Stimulated activated CD4-positive, alpha-beta T cell treated with anti-CD3 and anti-CD28 coated beads, Interleukin-12 subunit alpha, Interleukin-12 subunit beta, amount 100 ng/mL, for 24 hours (primary cell): ENCODE measurements at regions not wholly inside any gene's neighbourhood (a gene's known extent, or its start where the extent isn't known, plus 50 kb on each side); places are given as distances from the start of the nearest gene placed in this dataset.

Experiments used
- DNase-seq, 2 experiments: peaks; one replicate each; pipeline ENCODE4 v3.0.0-alpha.2; 2020; ENCODE audit warnings: low read depth in 2 of 2

DNA sequence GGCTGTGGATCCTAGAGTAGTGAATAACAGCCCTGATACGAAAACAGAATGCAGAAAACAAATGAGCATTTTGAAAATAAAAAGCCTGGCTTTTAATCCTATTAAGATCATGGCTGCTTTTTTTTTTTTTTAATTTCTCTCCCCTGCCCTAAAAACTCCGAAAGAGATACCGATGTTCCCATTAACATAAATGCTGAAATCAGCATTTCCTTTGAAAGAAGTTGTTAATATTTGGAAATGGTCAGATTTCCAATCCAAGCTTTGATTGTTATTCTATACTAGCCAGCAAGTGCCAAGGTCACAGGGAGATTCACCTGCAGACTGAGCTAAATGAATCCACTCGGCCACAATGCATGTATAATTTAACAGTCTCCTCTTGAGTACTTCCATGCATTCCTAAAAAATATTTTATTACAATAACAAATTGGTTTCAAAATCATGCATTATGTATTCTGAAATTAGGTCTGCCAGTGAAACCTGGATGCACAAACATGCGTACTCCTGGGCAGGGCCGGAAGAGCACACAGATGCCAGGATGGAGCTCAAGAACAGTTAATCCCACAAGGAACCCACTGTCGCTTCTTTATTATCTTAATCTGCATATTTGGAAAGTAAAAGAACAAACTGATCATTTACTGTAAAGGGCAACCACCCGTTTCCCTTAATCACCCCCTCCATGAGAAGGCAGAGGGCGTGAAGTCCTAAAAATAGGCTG is 521.5 kb upstream of the ZFHX3 start:
- no peak for DNase-seq

DNA sequence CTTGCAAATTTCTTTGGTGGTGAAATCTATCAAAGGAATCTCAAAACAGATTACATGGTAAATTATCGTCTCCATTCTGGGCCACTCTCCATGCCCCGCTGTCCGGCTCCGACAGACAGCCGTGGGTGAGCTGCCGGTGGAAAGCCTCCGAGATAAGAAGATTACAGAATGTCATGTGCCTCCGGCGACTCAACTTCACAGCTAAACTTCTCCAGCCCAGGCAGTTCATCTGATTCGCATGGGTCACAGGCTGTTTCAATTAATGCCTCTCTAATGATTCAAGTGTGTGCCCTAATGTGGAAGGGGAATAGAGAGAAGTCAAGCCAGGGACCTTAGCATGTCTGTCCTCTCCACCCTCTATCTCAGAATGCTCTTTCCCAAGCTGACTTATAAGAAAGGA is 520.8 kb upstream of the ZFHX3 start:
- DNase-seq: no peak

DNA sequence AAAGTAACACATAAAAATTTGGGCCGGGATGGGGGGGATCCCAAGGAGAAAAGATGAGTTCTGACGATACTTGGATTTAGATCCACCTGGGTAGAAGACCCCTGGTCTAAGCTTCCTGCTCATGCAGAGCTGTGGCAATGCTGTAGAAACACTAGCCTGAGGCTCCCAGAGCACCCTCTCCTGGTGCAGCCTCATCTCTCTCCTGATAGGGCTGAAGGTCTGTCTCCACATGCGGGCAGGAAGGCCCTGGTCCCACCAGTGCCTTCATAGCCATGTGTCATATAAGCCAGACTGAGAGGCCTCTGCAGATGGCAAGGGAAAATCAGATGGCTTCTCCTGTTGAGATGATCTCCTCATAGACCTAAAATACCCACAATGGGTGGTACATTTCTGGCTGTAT is 518.0 kb upstream of the ZFHX3 start:
- no peak for DNase-seq

DNA sequence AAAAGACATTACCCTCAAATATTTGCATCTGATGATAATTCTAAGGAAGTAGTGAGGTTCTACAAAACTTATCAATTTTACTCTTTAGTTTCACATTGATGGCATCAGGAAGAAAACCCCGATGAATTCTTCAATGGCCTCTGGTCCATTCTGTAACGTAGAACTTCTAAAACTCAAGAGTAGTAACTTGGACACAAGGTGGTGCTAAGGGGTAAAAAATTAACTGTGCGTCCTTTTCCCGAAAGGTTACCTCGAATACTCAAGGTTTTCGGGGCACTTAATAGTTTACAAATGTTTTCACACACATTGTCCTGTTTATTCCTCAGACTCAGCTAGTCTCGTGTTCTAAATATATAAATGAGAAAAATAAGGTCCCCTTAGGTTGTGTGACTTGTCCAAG is 517.3 kb upstream of the ZFHX3 start:
- no peak for DNase-seq

DNA sequence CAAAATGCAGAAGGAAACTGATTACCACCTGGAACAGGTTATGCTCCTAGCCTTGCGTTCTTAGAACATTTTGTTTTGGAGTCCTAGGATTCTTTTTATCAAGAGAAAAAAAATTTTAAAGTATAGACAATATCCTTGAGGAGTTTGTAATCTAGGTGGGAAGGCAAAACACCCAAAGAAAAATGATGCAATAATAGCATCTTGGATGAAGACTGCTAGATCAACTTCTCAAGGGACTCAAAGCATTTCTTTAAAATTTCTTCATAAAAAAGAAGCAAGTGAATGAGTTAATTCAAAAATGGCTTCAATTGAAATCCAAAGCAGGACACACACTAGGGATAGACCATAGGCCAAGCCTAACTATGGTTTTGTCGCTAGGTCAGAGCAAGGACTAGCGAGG is 515.8 kb upstream of the ZFHX3 start:
- DNase-seq: no peak

DNA sequence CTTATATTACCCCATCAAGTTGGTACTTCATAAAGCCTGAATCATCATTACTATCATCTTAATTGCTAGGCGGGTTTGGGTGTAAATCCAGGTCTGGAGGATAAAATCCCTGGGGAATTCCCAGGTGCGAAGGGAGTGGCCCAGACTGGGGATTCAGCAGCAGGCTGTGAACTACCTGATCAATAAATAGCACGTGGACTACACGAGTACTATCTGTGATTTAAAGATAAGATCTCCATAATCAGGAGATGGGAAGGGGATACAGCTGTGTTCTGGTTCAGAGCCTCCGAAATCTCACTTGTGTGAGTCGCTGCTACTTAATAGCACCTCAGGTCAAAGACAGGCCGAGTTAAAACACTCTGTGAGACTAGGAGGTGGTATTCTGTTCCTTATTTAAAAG is 512.6 kb upstream of the ZFHX3 start:
- DNase-seq: no peak

DNA sequence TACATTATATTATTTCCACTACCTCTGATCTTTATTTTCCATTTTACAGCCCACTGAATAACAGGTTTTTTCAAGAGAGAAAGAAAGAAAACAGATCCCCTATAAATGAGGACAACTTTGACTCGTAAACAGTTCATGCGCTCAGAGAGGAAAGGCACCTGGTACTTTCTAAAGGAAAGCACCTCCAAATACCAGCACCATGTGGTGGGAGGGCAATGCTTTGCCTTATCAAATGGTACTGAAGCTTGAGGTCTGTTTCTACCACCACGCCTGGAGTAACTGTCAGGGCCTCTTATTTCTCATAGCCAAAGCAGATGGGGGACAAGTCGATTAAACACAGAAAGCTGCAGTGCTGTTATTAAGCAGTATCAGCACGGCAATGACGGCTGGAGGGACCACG is 510.3 kb upstream of the ZFHX3 start:
- no peak for DNase-seq

DNA sequence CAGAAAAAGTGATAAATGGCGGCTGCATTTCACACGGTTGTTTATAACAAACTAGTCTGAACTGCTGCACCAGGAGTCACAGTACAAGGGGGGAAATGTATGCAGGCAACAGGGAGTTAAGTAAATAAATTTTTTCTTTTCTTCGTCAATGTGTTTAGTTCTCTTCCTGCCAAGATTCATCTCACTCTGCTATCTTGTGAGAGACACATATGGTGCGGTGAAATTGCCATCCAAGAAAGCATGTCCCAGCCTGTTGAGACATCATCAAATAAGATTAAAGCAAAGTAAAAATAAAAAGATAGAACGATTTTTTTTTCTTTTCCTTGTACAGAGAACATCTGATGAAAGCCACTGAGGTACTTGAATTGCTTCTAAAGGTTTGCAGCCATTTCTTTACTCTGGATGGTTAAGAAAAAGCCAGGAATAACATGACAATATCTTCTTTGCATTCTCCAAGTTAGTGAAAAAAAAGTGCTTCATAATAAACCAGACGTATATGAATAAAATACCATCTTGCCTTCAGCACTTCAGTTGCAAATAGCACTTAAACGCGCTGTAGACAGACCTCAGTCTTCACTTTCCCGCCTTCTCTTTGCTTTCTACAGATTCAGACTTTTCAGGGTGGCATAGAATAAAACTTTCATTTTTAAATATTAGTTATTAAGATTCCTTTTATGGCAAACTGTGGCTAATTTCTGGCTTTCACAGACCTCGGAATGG is 506.2 kb upstream of the ZFHX3 start:
- no peak for DNase-seq

DNA sequence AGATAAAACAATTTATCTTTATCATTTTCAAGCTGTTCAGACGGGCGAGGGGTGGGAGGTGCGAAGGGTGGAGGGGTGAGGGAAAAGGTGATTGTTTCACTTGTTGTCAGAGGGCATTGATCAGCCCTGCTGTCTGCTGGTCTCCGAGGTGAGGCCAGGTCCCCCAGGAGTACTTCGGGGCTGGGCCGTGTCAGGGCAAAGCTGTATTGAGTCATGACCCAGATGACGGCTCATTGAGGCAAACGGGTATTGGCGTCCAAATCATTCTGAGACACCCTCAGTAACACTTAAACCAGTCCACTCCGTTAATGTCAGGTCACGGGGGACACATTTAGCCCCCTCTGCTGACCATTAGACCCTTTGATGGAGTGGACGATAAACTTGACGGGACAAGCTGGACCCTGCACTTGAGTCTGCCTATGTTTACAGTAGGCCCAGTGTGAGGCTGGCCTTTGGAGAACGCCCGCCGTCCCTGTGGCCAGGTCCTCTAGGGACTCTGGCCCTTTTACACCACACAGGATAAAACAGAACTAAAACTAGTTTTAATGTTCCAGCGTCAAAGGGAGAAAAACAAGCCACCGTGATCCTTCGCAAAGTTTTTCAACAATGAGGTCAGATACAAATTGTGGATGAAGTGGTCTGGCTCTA is 502.2 kb upstream of the ZFHX3 start:
- DNase-seq: no peak

DNA sequence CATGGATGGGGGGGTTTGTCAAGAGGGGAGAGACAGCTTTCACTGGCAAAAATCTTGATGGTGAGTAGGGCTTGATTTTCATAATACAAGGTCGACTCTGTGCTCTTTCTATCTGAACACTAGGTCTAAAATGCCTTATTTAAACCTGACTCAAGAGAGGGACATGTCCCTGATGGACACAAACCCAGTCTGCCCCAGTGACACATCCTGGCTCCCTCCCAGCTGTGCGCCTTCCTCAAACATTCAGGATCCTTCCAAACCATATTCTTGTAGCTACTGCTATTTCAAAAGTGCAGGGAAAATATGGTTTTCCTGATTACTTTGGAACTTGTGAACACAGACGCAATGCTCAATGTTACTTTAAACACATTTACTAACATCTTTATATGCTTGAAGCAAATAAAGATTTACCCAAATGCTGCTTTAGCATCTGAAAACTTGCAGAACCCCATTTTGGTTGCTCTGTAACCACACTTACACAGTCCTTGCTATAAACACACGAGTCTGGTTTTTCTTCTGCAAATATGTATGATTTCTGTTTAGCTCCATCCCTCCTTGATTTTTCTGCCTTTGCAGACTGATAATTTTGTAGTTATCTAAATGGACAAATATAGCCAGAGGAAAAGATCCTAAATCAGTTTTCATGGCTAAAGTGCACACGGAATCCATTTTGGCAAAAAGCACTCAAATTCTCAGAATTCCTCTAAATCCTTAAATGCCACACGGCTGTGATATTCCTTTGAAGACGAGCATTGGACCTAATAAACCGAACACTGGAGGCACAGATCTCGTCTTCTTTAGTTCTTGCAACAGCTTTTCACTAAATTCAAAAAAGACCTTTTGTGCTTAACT is 499.9 kb upstream of the ZFHX3 start:
- DNase-seq: no peak

DNA sequence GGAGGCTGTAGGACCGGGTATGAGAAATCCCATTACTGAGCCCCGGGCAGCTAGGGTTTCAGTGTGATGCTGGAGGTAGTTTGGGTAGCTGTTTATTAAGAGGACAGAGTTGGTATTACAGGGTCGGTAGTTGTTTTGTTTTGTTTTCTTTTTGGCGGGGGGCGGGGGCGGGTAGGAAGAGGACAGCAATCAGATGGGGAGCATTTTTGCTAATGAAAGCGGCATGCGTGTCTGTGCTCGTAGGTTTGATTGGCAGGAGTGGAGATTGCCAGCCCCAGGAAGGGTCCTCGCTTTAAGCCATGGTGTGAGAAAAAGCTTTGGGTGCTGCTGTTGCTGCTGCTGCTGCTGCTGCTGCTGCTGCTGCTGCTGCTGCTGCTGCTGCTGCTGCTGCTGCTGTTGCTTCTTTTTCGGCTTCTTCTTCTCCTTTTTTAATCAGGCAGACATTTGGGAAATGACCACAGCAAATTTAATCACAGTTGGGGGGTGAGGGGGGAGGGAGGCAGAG is 498.5 kb upstream of the ZFHX3 start:
- no peak for DNase-seq

DNA sequence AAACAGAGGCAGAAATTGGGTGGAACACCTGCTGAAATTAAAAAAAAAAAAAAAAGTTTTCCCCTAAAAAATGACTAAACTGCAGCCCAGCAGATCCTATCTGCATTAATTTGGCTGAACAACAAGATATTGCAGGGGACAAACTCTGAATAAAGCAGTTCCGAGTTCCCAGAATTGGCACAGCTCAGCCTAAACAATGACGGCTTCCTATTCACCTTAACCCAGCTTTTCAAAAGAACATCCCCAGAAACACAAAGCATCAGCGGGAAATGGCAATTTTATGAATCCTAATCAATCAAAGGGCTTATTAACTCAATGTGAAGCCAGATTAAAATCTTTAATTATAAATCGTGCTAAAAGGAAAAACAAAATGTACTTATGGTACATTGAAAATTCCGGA is 497.8 kb upstream of the ZFHX3 start:
- no peak for DNase-seq

DNA sequence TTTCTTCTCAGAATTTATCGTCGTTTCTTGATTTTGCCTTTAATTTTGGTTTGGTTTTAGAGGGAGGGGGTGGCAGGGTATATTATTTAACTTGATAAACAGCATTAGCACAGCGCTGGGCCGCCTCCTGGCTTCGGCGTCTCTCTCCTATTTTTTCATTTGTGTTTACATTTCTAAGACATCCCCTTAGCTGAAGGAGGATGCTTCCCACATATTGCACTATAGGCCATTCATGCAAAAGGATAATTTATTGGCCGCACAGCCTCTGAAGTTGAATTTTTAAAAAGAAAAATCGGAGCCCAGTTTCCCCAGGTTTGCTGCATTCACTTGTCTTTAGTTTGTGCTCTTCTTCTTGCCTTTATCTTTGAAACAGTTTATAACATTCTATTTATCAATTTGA is 497.4 kb upstream of the ZFHX3 start:
- no peak for DNase-seq

DNA sequence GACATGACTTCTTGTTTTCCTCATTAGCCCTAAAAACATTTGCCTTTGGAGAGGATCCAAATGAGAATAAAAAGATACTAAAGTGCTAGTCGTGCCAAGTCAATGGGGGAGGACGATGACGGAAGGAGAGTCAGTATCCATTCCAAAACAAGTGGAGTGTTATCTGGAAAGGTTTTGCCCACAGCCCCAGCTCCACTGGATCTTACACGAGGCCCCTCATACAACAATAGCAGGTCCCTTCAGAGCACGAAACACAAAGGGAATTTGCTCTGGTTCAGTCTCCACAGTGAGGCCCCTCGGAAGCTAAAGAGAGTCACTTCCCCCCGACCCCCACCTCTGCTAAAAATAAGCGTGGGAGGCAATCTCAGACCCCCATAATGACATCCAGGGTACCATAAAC is 496.9 kb upstream of the ZFHX3 start:
- DNase-seq: no peak

DNA sequence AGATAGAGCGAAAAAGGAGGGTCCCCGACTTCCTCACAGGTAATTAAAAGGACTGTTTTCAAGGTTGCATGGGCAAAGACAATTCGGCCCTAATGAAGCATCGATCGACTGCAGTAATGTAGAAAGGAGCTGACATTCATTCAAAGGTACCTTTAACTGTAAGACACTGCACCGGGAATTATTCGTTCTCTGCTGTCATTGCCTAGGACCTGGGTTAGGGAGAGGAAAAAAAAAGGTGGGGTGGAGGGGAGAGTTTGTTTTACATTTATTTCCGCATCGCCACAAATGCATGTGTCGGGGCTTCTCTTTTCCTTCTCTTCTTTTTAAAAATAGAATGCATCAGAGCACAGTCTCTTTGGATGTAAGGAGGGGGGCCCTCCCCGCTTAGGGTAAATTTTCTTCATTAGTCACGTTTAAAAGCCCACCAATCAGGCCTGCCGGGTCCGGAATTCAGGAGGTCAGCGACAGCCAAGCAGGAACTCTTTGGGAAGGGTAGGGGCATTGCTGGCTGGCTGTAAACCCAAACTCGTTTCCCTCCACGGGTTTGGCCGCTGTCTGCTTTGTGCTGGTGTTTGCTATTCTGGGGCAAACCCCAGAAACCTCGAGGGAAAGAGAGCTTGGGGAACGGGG is 496.2 kb upstream of the ZFHX3 start:
- no peak for DNase-seq

DNA sequence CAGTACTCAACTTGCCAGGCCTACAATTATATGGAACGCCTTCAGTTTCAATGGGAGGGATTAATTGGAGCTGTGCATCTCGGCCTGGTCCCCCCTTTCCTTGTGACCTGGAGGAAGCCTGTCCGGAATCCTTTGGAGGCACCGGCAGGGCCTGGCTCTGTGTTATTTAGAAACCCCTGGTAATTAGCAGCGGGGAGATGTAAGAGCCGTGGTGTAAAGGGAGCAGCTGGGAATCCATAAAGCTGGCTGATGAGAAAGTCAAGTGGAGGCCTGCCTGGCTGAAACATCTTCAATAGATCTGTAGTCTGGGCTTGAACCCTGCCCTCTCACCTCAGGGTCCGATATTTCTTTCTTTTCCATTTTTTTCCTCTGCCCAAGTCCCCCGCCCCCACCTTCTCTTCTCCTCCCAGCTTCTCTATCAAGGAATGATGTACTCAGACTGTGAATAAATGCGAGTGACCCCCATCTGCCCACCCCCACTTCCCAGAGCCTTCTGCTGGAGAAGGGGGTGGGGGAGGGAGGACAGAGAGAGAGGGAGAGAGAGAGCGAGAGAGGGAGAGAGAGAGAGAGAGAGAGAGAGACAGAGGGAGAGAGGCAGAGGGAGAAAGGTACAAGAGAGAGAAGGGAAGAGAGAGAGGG is 495.5 kb upstream of the ZFHX3 start:
- no peak for DNase-seq

DNA sequence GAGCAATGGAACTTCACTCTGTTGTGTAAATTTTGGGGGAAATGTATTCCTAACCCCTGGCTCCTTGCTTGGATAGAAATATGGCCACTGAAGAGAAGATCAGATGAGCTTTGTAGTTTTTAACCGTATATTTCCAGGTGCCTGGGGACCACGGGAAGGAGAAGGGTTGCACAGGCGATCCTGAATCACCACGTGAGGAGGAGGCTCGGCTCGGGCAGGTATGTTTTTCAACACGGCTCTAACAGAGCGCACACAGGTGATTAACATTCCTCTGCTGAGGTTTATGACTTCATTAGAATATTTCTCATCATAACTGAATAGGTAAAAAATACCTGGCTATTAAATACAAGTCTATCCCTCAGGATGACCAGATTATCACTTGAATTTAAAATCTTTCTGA is 495.0 kb upstream of the ZFHX3 start:
- DNase-seq: no peak

DNA sequence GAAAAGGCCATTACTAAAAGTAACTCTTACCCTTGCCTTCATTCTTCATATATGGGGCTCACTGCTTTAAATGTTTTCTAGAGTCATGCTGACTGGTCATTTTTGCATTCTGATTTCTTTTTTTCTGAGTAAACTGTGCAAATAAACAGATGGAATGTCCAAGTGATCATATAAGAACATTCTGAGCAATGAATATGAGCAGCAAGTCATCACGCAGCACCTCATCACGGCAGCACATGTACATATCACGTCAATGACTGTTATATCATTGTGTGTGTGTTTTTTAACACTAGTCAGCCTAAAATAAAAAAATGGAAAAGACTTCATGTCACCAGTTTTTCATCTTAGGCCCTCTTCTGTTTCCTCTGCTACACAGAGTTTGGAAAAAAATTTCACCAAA is 490.0 kb upstream of the ZFHX3 start:
- DNase-seq: no peak

DNA sequence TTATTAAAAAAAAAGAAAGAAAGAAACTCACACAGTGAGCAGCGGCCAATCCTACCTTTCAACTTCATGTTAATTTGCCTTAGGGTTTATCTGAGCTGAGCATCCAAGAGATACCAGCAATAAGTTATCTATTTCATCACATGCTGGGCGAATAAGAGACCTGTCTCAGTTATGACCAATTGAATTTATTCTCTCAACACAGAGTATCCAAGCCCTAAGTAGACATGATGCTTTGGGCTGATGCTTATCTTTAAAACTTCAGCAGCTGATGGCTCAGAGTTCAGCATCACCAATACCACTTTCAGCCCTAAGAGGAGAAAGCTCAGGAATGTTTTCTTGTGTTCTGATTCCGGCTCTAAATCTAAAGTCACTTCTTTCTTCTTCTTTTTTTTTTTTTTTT is 489.0 kb upstream of the ZFHX3 start:
- DNase-seq: no peak

DNA sequence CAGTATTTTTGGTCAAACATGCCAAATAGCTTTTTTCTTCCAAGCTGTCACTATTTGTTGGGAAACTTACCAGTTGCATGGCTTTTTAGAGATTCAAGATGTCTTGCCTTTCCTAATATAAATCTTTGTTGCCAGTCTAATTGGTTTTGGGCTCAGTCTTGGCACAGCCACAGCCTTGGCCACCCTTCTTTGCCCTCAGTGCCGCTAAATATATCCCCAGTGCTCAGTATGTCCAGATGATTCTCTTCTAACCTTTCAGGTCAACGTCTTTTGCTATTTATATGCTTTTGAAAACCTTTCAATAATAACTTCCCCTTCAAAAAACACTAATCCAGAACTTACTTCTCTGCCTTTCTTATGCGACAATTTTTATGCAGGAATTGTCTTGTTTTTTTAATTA is 483.1 kb upstream of the ZFHX3 start:
- DNase-seq: no peak

DNA sequence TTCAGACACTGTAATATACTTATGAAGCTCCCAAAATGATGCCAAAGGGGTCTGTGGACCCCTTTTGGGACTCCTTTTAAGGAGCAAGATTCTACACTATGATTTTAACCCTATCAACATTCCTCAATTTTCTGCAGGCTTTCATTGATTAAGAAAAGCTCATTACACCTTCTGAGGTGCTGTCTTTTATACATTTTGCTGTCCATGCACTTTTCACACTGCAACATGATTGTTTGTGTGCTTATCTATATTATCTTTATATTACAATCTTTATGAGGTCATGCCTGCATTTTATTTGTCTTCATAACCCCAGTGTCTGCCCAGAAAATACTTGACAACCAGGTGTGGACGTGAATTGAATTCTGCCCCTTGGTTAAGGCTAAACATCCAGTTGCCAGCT is 482.6 kb upstream of the ZFHX3 start:
- DNase-seq: no peak
